SK-MEL-5 (cell line): ENCODE measurements at regions not wholly inside any gene's neighbourhood (a gene's known extent, or its start where the extent isn't known, plus 50 kb on each side); places are given as distances from the start of the nearest gene placed in this dataset.
"Not testable (repeated sequence)": the region's sequence is repeated elsewhere in the genome, so short reads cannot be mapped to it uniquely, and the experiment has no call there.

ENCODE experiments used
- DNase-seq: peaks from one replicate; pipeline ENCODE4 v3.0.0-alpha.2; 2016; ENCODE audit warnings: low read depth, low spot score
- in situ Hi-C: cut with HindIII; loops from 2 replicates; pipeline ENCODE4 v1.10.0; 2016; ENCODE audit warnings: low sequenced_read_pairs, high pct_unique_total_duplicates, low pct_unique_long_range_greater_than_20kb

DNA sequence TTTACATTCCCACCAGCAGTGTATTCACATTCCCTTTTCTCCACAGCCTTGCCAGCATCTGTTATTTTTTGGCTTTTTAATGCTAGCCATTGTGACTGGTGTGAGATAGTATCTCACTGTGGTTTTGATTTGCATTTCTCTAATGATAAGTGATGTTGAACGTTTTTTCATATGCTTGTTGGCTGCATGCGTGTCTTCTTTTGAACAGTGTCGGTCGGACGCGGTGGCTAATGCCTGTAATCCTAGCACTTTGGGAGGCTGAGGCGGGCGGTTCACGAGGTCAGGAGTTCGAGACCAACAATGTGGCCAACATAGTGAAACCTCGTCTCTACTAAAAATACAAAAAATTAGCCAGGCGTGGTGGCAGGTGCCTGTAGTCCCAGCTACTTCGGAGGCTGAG, 50.6 kb upstream of the LAS1L start:
- DNase-seq, in situ Hi-C loops: not testable (repeated sequence)
